WERI-Rb-1 (cell line): ENCODE measurements at regions not wholly inside any gene's neighbourhood (a gene's known extent, or its start where the extent isn't known, plus 50 kb on each side); places are given as distances from the start of the nearest gene placed in this dataset.

ENCODE experiments used
- DNase-seq: peaks from one replicate; pipeline ENCODE4 v3.0.0-alpha.2; 2020
- H3K27ac ChIP-seq: fragments of 250-450 bp; sonication (Bioruptor Pico); 2 replicates; pipeline ENCODE4 v1.5.1; 2020; ENCODE audit warnings: mild to moderate bottlenecking, moderate library complexity
- H3K27me3 ChIP-seq: fragments of 250-450 bp; sonication (Bioruptor Pico); 2 replicates; pipeline ENCODE4 v1.5.1; 2021; ENCODE audit warnings: mild to moderate bottlenecking, low read depth, moderate library complexity; ENCODE audit not compliant: insufficient read depth, severe bottlenecking
- H3K36me3 ChIP-seq: fragments of 250-450 bp; sonication (Bioruptor Pico); 2 replicates; pipeline ENCODE4 v1.5.1; 2020; ENCODE audit warnings: mild to moderate bottlenecking, moderate library complexity
- H3K4me3 ChIP-seq: 2 replicates; pipeline ENCODE4 v1.5.1; 2011; ENCODE audit warnings: low read depth, mild to moderate bottlenecking, control low read depth, low read length
- H3K9me3 ChIP-seq: fragments of 250-450 bp; sonication (Bioruptor Pico); 2 replicates; pipeline ENCODE4 v1.5.1; 2021; ENCODE audit warnings: mild to moderate bottlenecking, moderate library complexity; ENCODE audit not compliant: severe bottlenecking
- CTCF ChIP-seq: IDR thresholded peaks from 2 replicates; pipeline ENCODE4 v1.5.1; 2011; ENCODE audit warnings: low read depth, mild to moderate bottlenecking, control low read depth, inconsistent platforms, low read length

- TF ChIP-seq CTCF = no peak
- no peak overlapping the region for H3K27ac ChIP-seq
- peaks cover 3% of the 10 kb centered on the region for H3K9me3 ChIP-seq
- H3K36me3 ChIP-seq = no peaks in the 10 kb centered on the region
- DNase-seq = no peak
- H3K27me3 ChIP-seq = peaks cover 45% of the 10 kb centered on the region
- H3K4me3 ChIP-seq = no peak overlapping the region
These were observed 164.1 kb upstream of the CDKN3 start for GRCh38 chr14:54232735-54233134.

- no peak for TF ChIP-seq CTCF
- H3K27me3 ChIP-seq = peaks cover 31% of the 10 kb centered on the region
- H3K36me3 ChIP-seq = no peaks in the 10 kb centered on the region
- no peak overlapping the region for H3K27ac ChIP-seq
- H3K9me3 ChIP-seq = no peaks in the 10 kb centered on the region
- no peak overlapping the region for H3K4me3 ChIP-seq
- no peak for DNase-seq
These were observed 155.3 kb upstream of the CDKN3 start for GRCh38 chr14:54241517-54241916.

GRCh38 chr14:54251356-54251755, 145.5 kb upstream of the CDKN3 start:
- H3K27ac ChIP-seq = no peak overlapping the region
- no peaks in the 10 kb centered on the region for H3K36me3 ChIP-seq
- no peak for DNase-seq
- no peaks in the 10 kb centered on the region for H3K9me3 ChIP-seq
- H3K4me3 ChIP-seq = no peak overlapping the region
- peaks cover 87% of the 10 kb centered on the region for H3K27me3 ChIP-seq
- no peak for TF ChIP-seq CTCF

GRCh38 chr14:54252072-54252730, 144.6 kb upstream of the CDKN3 start:
- Histone ChIP-seq H3K27me3 (peaks cover 89% of the 10 kb centered on the region), H3K27ac (no peak overlapping the region), H3K9me3 (no peaks in the 10 kb centered on the region), H3K36me3 (no peaks in the 10 kb centered on the region), H3K4me3 (no peak overlapping the region)
- no peak for DNase-seq
- no peak for TF ChIP-seq CTCF

GRCh38 chr14:54253195-54253947, 143.4 kb upstream of the CDKN3 start:
- Histone ChIP-seq H3K27me3 (peaks cover 92% of the 10 kb centered on the region), H3K36me3 (no peaks in the 10 kb centered on the region), H3K27ac (no peak overlapping the region), H3K4me3 (no peak overlapping the region), H3K9me3 (no peaks in the 10 kb centered on the region)
- DNase-seq = no peak
- TF ChIP-seq CTCF = no peak
